WTC11 (cell line): ENCODE measurements at regions not wholly inside any gene's neighbourhood (a gene's known extent, or its start where the extent isn't known, plus 50 kb on each side); places are given as distances from the start of the nearest gene placed in this dataset.

ENCODE experiments used
- ATAC-seq: fragments of 200-7000 bp; cut with Tn5 transposase; 2 replicates; pipeline ENCODE4 v1.10.0; 2021; ENCODE audit warnings: mild to moderate bottlenecking, moderate library complexity
- CTCF ChIA-PET: fragments of 300-600 bp; sonication (Branson Sonifier 250); formaldehyde crosslinking; loops from one replicate; lab custom pipeline; 2021; ENCODE audit warnings: antibody characterized with exemption; lab: Charles Lee
- POLR2A ChIA-PET: fragments of 350-600 bp; sonication (Branson Sonifier 250); formaldehyde crosslinking; loops from one replicate; lab custom pipeline; 2021; ENCODE audit warnings: antibody characterized with exemption; lab: Charles Lee
- DNase-seq: peaks from one replicate; pipeline ENCODE4 v3.0.0; 2021; ENCODE audit warnings: low spot score
- H3K27ac Mint-ChIP-seq: 2 replicates; pipeline ENCODE4 v1.8.0; 2021; ENCODE audit warnings: mixed read lengths
- H3K27me3 Mint-ChIP-seq: 2 replicates; pipeline ENCODE4 v1.8.0; 2021; ENCODE audit warnings: low read depth, mild to moderate bottlenecking, moderate library complexity, mixed read lengths
- H3K36me3 Mint-ChIP-seq: 2 replicates; pipeline ENCODE4 v1.8.0; 2021; ENCODE audit warnings: mixed read lengths
- H3K4me1 Mint-ChIP-seq: 2 replicates; pipeline ENCODE4 v1.8.0; 2022; ENCODE audit warnings: mixed read lengths
- H3K4me3 Mint-ChIP-seq: 2 replicates; pipeline ENCODE4 v1.8.0; 2021; ENCODE audit warnings: mild to moderate bottlenecking, moderate library complexity, mixed read lengths
- H3K9me3 Mint-ChIP-seq: 2 replicates; pipeline ENCODE4 v1.8.0; 2021; ENCODE audit warnings: mixed read lengths
- CREB1 ChIP-seq: sonication (generic); formaldehyde crosslinking; IDR thresholded peaks from 2 replicates; pipeline ENCODE4 v1.8.0; 2023; ENCODE audit warnings: mild to moderate bottlenecking, missing genetic modification reagents
- CTCF ChIP-seq: fragments of 200-600 bp; IDR thresholded peaks from 2 replicates; pipeline ENCODE4 v1.8.0; 2022; ENCODE audit warnings: antibody characterized with exemption
- E2F1 ChIP-seq: sonication (generic); formaldehyde crosslinking; IDR thresholded peaks from 2 replicates; pipeline ENCODE4 v1.8.0; 2022; ENCODE audit warnings: mild to moderate bottlenecking, missing genetic modification reagents
- EMX1 ChIP-seq: fragments of 250-450 bp; sonication (Bioruptor Pico); IDR thresholded peaks from 2 replicates; pipeline ENCODE4 v1.8.0; 2021; ENCODE audit warnings: mild to moderate bottlenecking
- ESRRA ChIP-seq: sonication (generic); formaldehyde crosslinking; IDR thresholded peaks from 2 replicates; pipeline ENCODE4 v1.8.1; 2022; ENCODE audit warnings: mild to moderate bottlenecking, missing genetic modification reagents, borderline replicate concordance
- FOXP4 ChIP-seq: sonication (generic); formaldehyde crosslinking; IDR thresholded peaks from 2 replicates; pipeline ENCODE4 v1.8.0; 2022; ENCODE audit warnings: mild to moderate bottlenecking, missing genetic modification reagents
- HMGA2 ChIP-seq: fragments of 250-450 bp; sonication (Bioruptor Pico); IDR thresholded peaks from 2 replicates; pipeline ENCODE4 v1.4.0; 2021; ENCODE audit warnings: mild to moderate bottlenecking, moderate library complexity
- MXD4 ChIP-seq: fragments of 250-450 bp; sonication (Bioruptor Pico); IDR thresholded peaks from 2 replicates; pipeline ENCODE4 v1.8.0; 2021; ENCODE audit warnings: mild to moderate bottlenecking, moderate library complexity, borderline replicate concordance
- NFYB ChIP-seq: sonication (generic); formaldehyde crosslinking; conservative IDR thresholded peaks from 2 replicates; pipeline ENCODE4 v1.8.0; 2022; ENCODE audit warnings: low read depth, missing genetic modification reagents
- PRRX2 ChIP-seq: fragments of 250-450 bp; sonication (Bioruptor Pico); IDR thresholded peaks from 2 replicates; pipeline ENCODE4 v1.8.0; 2021; ENCODE audit warnings: mild to moderate bottlenecking
- SMAD3 ChIP-seq: sonication (generic); formaldehyde crosslinking; IDR thresholded peaks from 2 replicates; pipeline ENCODE4 v1.8.0; 2022; ENCODE audit warnings: missing genetic modification reagents, mild to moderate bottlenecking, borderline replicate concordance
- SMAD4 ChIP-seq: sonication (generic); formaldehyde crosslinking; IDR thresholded peaks from 2 replicates; pipeline ENCODE4 v1.8.0; 2022; ENCODE audit warnings: mild to moderate bottlenecking, missing genetic modification reagents
- TEAD1 ChIP-seq: sonication (generic); formaldehyde crosslinking; IDR thresholded peaks from 2 replicates; pipeline ENCODE4 v1.8.0; 2022; ENCODE audit warnings: mild to moderate bottlenecking, missing genetic modification reagents
- TP53 ChIP-seq: sonication (generic); formaldehyde crosslinking; IDR thresholded peaks from 2 replicates; pipeline ENCODE4 v1.8.1; 2023; ENCODE audit warnings: mild to moderate bottlenecking, missing genetic modification reagents
- USF2 ChIP-seq: sonication (generic); formaldehyde crosslinking; IDR thresholded peaks from 2 replicates; pipeline ENCODE4 v1.8.1; 2023; ENCODE audit warnings: mild to moderate bottlenecking, missing genetic modification reagents, moderate library complexity
- ZNF425 ChIP-seq: fragments of 250-450 bp; sonication (Bioruptor Pico); conservative IDR thresholded peaks from 2 replicates; pipeline ENCODE4 v1.9.0; 2021; ENCODE audit warnings: mild to moderate bottlenecking

GRCh38 chr10:43979551-43979950, 330.9 kb upstream of the ZNF32 start:
- no peak overlapping the region for H3K27ac Mint-ChIP-seq
- no peak for ATAC-seq
- H3K27me3 Mint-ChIP-seq: no peaks in the 10 kb centered on the region; the same call in 1 of the 2 replicates
- POLR2A ChIA-PET: no interaction called here
- H3K4me1 Mint-ChIP-seq: no peaks in the 10 kb centered on the region
- no peak for TF ChIP-seq MXD4
- no peak for TF ChIP-seq TP53 (CRISPR knock-in tag)
- TF ChIP-seq EMX1 (CRISPR knock-in tag): no peak
- no peak for TF ChIP-seq SMAD3 (CRISPR knock-in tag)
- TF ChIP-seq CREB1 (CRISPR knock-in tag): no peak
- TF ChIP-seq HMGA2: no peak
- no peak for TF ChIP-seq FOXP4 (CRISPR knock-in tag)
- no peak for TF ChIP-seq PRRX2 (CRISPR knock-in tag)
- TF ChIP-seq SMAD4: no peak
- TF ChIP-seq TEAD1: no peak
- no peak for TF ChIP-seq ZNF425
- TF ChIP-seq, all 79 proteins: peak for 0
- H3K36me3 Mint-ChIP-seq: no peaks in the 10 kb centered on the region
- no peak for DNase-seq
- H3K9me3 Mint-ChIP-seq: peaks cover 12% of the 10 kb centered on the region
- H3K4me3 Mint-ChIP-seq: no peak overlapping the region
- CTCF ChIA-PET: no interaction called here

GRCh38 chr10:43978936-43979335, 330.3 kb upstream of the ZNF32 start:
- ATAC-seq: no peak
- H3K9me3 Mint-ChIP-seq: peaks cover 12% of the 10 kb centered on the region
- no peaks in the 10 kb centered on the region; the same call in 1 of the 2 replicates for H3K4me1 Mint-ChIP-seq
- no peak overlapping the region for H3K27ac Mint-ChIP-seq
- no peak for TF ChIP-seq FOXP4 (CRISPR knock-in tag)
- no peak for TF ChIP-seq ESRRA (CRISPR knock-in tag)
- no peak for TF ChIP-seq NFYB (CRISPR knock-in tag)
- no peak for TF ChIP-seq USF2
- no peak for TF ChIP-seq SMAD4
- no peak for TF ChIP-seq CTCF
- no peak for TF ChIP-seq E2F1 (CRISPR knock-in tag)
- no peak for DNase-seq
- POLR2A ChIA-PET: interaction anchor here (0.6 kb wide), 1 partner anchor 39 kb away, joined by 3 read pairs; no protein-coding TSS in a partner anchor
- no peaks in the 10 kb centered on the region for H3K36me3 Mint-ChIP-seq
- no peak overlapping the region for H3K4me3 Mint-ChIP-seq
- H3K27me3 Mint-ChIP-seq: no peaks in the 10 kb centered on the region; the same call in 1 of the 2 replicates
- CTCF ChIA-PET: no interaction called here
